NOMO-1 (cell line): ENCODE measurements at regions not wholly inside any gene's neighbourhood (a gene's known extent, or its start where the extent isn't known, plus 50 kb on each side); places are given as distances from the start of the nearest gene placed in this dataset.
A peak's percentile ranks its signal among the peaks of the same experiment; 100 is the strongest.
"Not testable (repeated sequence)": the region's sequence is repeated elsewhere in the genome, so short reads cannot be mapped to it uniquely, and the experiment has no call there.

ENCODE experiments used
- DNase-seq, 2 experiments: peaks; one replicate each; lab custom pipeline; 2025; ENCODE audit not compliant: unreplicated experiment in 2 of 2; lab: John Stamatoyannopoulos, UW

GRCh38 chr7:17436126-17436525 is 137.7 kb downstream of the AHR start:
- DNase-seq = no peak

GRCh38 chr7:17437586-17437985 is 139.1 kb downstream of the AHR start:
- no peak for DNase-seq

GRCh38 chr7:17440025-17440784 is 141.8 kb downstream of the AHR start:
- not testable (repeated sequence) for DNase-seq

GRCh38 chr7:17440831-17441230 is 142.4 kb downstream of the AHR start:
- DNase-seq = no peak

GRCh38 chr7:17441557-17441956 is 143.1 kb downstream of the AHR start:
- no peak for DNase-seq

GRCh38 chr7:17444151-17444550 is 145.7 kb downstream of the AHR start:
- DNase-seq = no peak

GRCh38 chr7:17444673-17445072 is 146.2 kb downstream of the AHR start:
- DNase-seq = no peak

- no peak for DNase-seq
These were observed 147.9 kb downstream of the AHR start for GRCh38 chr7:17446340-17446739.

- DNase-seq = no peak
These were observed 149.5 kb downstream of the AHR start for GRCh38 chr7:17447728-17448478.

- no peak for DNase-seq
These were observed 150.3 kb downstream of the AHR start for GRCh38 chr7:17448479-17449423.

- DNase-seq = no peak
These were observed 158.1 kb downstream of the AHR start for GRCh38 chr7:17456541-17456940.

GRCh38 chr7:17460001-17460400 is 161.5 kb downstream of the AHR start:
- DNase-seq = no peak

GRCh38 chr7:17460665-17461064 is 162.2 kb downstream of the AHR start:
- no peak for DNase-seq

GRCh38 chr7:17462131-17462631 is 163.7 kb downstream of the AHR start:
- no peak for DNase-seq

GRCh38 chr7:17463511-17464085 is 165.1 kb downstream of the AHR start:
- peak in 1 of 2 experiments; percentile 5 for DNase-seq

GRCh38 chr7:17466216-17466615 is 167.8 kb downstream of the AHR start:
- DNase-seq = peak in 1 of 2 experiments; percentile 14

- DNase-seq = peak in 1 of 2 experiments; percentile 18
These were observed 169.0 kb downstream of the AHR start for GRCh38 chr7:17467386-17467945.

GRCh38 chr7:17471325-17471724 is 172.9 kb downstream of the AHR start:
- no peak for DNase-seq

- DNase-seq = no peak
These were observed 174.1 kb downstream of the AHR start for GRCh38 chr7:17472518-17472917.

GRCh38 chr7:17472939-17473338 is 174.5 kb downstream of the AHR start:
- DNase-seq = peak in 1 of 2 experiments; percentile 54
